Mesenteric fat pad (tissue), 1 donor: ENCODE measurements at regions not wholly inside any gene's neighbourhood (a gene's known extent, or its start where the extent isn't known, plus 50 kb on each side); places are given as distances from the start of the nearest gene placed in this dataset.
A peak's percentile ranks its signal among the peaks of the same experiment; 100 is the strongest.
"Not testable (repeated sequence)": the region's sequence is repeated elsewhere in the genome, so short reads cannot be mapped to it uniquely, and the experiment has no call there.

Source experiments
- DNase-seq: peaks from one replicate; pipeline ENCODE4 v3.0.0-alpha.2; 2020; ENCODE audit warnings: low spot score
- donor health status: DM: yes; HTN: yes; CAD: no.

- DNase-seq: not testable (repeated sequence)
Measured at GRCh38 chr5:44756097-44756496, 52.6 kb upstream of the MRPS30 start.

GRCh38 chr5:44747396-44747795, 61.4 kb upstream of the MRPS30 start:
- no peak for DNase-seq

- no peak for DNase-seq
Measured at GRCh38 chr5:44740660-44741059, 68.1 kb upstream of the MRPS30 start.

GRCh38 chr5:44729536-44729935, 79.2 kb upstream of the MRPS30 start:
- no peak for DNase-seq

GRCh38 chr5:44727100-44727499, 81.6 kb upstream of the MRPS30 start:
- DNase-seq: no peak

GRCh38 chr5:44719856-44720255, 88.9 kb upstream of the MRPS30 start:
- DNase-seq: no peak

GRCh38 chr5:44714871-44715561, 93.7 kb upstream of the MRPS30 start:
- DNase-seq: no peak

- no peak for DNase-seq
Measured at GRCh38 chr5:44713446-44713845, 95.3 kb upstream of the MRPS30 start.

- DNase-seq: no peak
Measured at GRCh38 chr5:44711901-44712300, 96.8 kb upstream of the MRPS30 start.

GRCh38 chr5:44708602-44709001, 100.1 kb upstream of the MRPS30 start:
- no peak for DNase-seq

- no peak for DNase-seq
Measured at GRCh38 chr5:44707721-44708120, 101.0 kb upstream of the MRPS30 start.

GRCh38 chr5:44697025-44697424, 111.7 kb upstream of the MRPS30 start:
- no peak for DNase-seq

- no peak for DNase-seq
Measured at GRCh38 chr5:44695259-44695658, 113.5 kb upstream of the MRPS30 start.

- DNase-seq: no peak
Measured at GRCh38 chr5:44691802-44692201, 116.9 kb upstream of the MRPS30 start.

GRCh38 chr5:44681906-44682305, 126.8 kb upstream of the MRPS30 start:
- DNase-seq: no peak

GRCh38 chr5:44679214-44679613, 129.5 kb upstream of the MRPS30 start:
- DNase-seq: no peak

- no peak for DNase-seq
Measured at GRCh38 chr5:44675296-44675695, 133.5 kb upstream of the MRPS30 start.

GRCh38 chr5:44674461-44674860, 134.3 kb upstream of the MRPS30 start:
- no peak for DNase-seq

- DNase-seq: not testable (repeated sequence)
Measured at GRCh38 chr5:44668471-44668870, 140.3 kb upstream of the MRPS30 start.

- peak; percentile 81 for DNase-seq
Measured at GRCh38 chr5:44665101-44665701, 143.5 kb upstream of the MRPS30 start.

GRCh38 chr5:44664711-44665100, 144.0 kb upstream of the MRPS30 start:
- no peak for DNase-seq

GRCh38 chr5:44663991-44664710, 144.6 kb upstream of the MRPS30 start:
- peak; percentile 81 for DNase-seq

- DNase-seq: no peak
Measured at GRCh38 chr5:44661851-44662250, 146.9 kb upstream of the MRPS30 start.
